Omental fat pad (tissue), 3 donors: ENCODE measurements at regions not wholly inside any gene's neighbourhood (a gene's known extent, or its start where the extent isn't known, plus 50 kb on each side); places are given as distances from the start of the nearest gene placed in this dataset.

Experiments
- ATAC-seq: fragments of 150-250 bp; one replicate; pipeline ENCODE4 v1.9.1; 2016; ENCODE audit warnings: mild to moderate bottlenecking, moderate library complexity; ENCODE audit not compliant: low FRiP score
- DNase-seq: peaks from one replicate; pipeline ENCODE4 v3.0.0-alpha.2; 2019; ENCODE audit warnings: low spot score
- TF ChIP-seq, protein P1 (sequence below), 3 donors: fragments of 450-650 bp; IDR thresholded peaks; one replicate each; pipeline ENCODE4 v1.5.1; 2016 to 2017; ENCODE audit warnings: antibody characterized with exemption in 3 of 3, mild to moderate bottlenecking in 3 of 3, moderate library complexity in 2 of 3

GRCh38 chr3:20425138-20425537, 239.1 kb upstream of the SGO1 start:
- TF ChIP-seq, protein P1, sequence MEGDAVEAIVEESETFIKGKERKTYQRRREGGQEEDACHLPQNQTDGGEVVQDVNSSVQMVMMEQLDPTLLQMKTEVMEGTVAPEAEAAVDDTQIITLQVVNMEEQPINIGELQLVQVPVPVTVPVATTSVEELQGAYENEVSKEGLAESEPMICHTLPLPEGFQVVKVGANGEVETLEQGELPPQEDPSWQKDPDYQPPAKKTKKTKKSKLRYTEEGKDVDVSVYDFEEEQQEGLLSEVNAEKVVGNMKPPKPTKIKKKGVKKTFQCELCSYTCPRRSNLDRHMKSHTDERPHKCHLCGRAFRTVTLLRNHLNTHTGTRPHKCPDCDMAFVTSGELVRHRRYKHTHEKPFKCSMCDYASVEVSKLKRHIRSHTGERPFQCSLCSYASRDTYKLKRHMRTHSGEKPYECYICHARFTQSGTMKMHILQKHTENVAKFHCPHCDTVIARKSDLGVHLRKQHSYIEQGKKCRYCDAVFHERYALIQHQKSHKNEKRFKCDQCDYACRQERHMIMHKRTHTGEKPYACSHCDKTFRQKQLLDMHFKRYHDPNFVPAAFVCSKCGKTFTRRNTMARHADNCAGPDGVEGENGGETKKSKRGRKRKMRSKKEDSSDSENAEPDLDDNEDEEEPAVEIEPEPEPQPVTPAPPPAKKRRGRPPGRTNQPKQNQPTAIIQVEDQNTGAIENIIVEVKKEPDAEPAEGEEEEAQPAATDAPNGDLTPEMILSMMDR (IDR thresholded peaks at IDR 0.05), result no peak
- DNase-seq (no peak), ATAC-seq (no peak)

GRCh38 chr3:20424086-20424485, 238.1 kb upstream of the SGO1 start:
- TF ChIP-seq, protein P1 (IDR thresholded peaks at IDR 0.05), result no peak
- no peak for ATAC-seq
- DNase-seq, result no peak

DNA sequence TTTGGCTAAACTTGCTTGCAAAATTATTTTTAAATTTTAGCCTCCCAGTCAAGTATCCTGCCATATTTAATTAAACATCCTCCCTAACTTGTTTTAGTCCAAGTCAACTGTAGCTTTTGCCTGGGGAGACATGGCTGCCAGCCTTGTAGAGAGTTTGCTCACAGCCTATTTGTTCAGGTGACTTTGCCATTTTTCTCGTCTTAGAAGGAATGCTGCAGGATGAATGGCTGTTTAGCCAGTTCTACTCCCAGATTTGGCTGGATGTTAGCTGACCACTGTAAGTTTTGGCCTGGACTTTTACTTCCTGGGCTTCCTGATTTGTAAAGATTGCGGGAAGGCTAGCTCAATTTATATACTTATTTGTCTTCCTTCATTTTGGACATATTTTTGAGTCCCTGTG, 236.4 kb upstream of the SGO1 start:
- no peak for DNase-seq
- no peak for ATAC-seq
- TF ChIP-seq, protein P1 (IDR thresholded peaks at IDR 0.05), result no peak

DNA sequence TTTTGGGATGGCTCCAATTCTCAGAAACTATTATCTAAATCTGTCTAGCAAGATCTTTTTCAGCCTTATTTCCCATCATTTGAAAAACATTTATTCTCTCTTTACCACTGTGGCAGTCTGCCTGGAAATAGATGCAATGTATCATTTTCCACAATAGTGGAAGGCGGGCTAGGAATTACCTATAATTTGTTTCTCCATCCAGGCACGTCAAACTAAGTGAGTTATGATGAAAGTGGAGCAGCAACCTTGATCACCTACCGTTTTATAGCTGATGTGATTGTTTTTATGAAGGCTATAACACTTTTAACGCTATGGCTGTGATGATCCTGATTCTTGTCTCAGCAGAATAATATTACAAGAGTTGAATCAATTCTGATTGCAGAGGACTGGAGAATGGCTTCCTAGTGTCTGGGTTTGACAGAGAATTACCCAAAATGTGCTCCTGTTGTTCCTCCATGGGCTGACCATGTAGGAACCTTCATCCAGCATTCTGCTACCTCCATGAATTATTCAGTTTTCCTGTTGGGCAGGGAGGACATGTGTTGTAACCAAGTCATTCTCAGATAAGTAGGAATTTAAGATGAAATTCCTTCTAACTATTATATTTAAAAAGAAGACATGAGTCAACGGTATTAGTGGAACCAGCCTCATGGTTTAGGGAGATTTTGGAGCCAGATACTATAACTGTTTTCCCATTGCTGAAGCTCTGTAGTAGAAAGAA, 231.5 kb upstream of the SGO1 start:
- TF ChIP-seq, protein P1 (IDR thresholded peaks at IDR 0.05), result no peak
- DNase-seq (no peak), ATAC-seq (no peak)

DNA sequence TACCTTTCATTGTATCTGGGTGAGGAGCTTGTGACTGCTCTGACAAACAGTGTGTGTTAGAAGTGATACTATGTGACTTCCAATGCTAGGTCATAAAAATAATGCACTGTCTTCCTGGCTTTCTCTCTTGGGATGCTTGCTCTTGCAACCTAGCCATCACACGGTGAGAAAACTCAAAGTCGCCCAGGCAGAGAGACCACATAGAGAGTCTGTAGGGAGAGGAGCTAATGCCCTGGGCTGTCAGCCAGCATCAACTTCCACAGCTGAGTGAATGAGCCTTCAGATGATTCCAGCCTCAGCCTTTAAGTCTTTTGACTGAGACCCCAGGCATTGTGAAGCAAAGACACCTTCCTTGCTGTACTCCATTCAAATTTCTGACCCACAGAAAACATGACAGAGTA, 220.6 kb upstream of the SGO1 start:
- DNase-seq (no peak), ATAC-seq (no peak)
- TF ChIP-seq, protein P1 (IDR thresholded peaks at IDR 0.05), result no peak

DNA sequence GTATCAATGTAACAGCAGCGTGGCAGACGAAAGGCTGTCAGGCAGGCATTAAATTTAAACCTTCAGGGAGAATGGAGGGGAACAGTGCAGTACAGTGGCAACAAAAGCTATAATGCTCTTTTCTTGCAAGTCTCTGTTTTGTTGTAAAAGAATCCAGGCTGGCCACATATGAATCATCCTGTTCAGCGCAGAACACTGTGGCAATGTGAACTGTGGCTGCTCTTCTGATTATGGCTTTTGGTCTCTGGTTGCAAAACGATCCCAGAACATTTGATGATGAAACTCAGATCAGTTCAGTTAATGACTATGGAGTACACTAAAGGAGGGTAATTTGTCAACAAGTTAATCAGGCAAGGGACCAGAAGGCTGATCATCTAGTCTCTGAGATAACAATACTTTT, 219.7 kb upstream of the SGO1 start:
- TF ChIP-seq, protein P1 (IDR thresholded peaks at IDR 0.05), result no peak
- DNase-seq, result no peak
- ATAC-seq, result no peak

GRCh38 chr3:20405231-20405630, 219.2 kb upstream of the SGO1 start:
- TF ChIP-seq, protein P1 (IDR thresholded peaks at IDR 0.05), result no peak
- DNase-seq (no peak), ATAC-seq (no peak)
